Panc1 (cell line): ENCODE measurements at regions not wholly inside any gene's neighbourhood (a gene's known extent, or its start where the extent isn't known, plus 50 kb on each side); places are given as distances from the start of the nearest gene placed in this dataset.

ENCODE experiments used
- ATAC-seq: fragments of 200-7000 bp; cut with Tn5 transposase; 2 replicates; pipeline ENCODE4 v1.9.1; 2020; ENCODE audit warnings: mild to moderate bottlenecking, moderate library complexity
- BruUV-seq: library from RNA; stranded (reverse); fragments of 400-500 nt; replicated peaks from 2 replicates; lab custom pipeline; 2021; lab: Mats Ljungman, UMichigan
- CTCF ChIA-PET: fragments of 300-600 bp; sonication (Branson Sonifier 250); formaldehyde crosslinking; loops from one replicate; lab custom pipeline; 2022; ENCODE audit warnings: antibody characterized with exemption; lab: Charles Lee
- POLR2A ChIA-PET: fragments of 300-600 bp; sonication (Branson Sonifier 250); formaldehyde crosslinking; loops from one replicate; lab custom pipeline; 2022; ENCODE audit warnings: antibody characterized with exemption; lab: Charles Lee
- DNase-seq: peaks from one replicate; pipeline ENCODE4 v3.0.0-alpha.2; 2010; ENCODE audit warnings: low read depth, low spot score
- H3K27ac ChIP-seq: 2 replicates; pipeline ENCODE4 v1.5.1; 2011; ENCODE audit warnings: mild to moderate bottlenecking, low read length, inconsistent platforms
- H3K27me3 ChIP-seq: fragments of 200-500 bp; sonication (Bioruptor generic); 2 replicates; pipeline ENCODE4 v1.6.0; 2014; ENCODE audit warnings: low read length, inconsistent platforms; ENCODE audit not compliant: control insufficient read depth, insufficient read depth
- H3K36me3 ChIP-seq: fragments of 200-500 bp; sonication (Bioruptor generic); 2 replicates; pipeline ENCODE4 v1.5.1; 2014; ENCODE audit warnings: inconsistent platforms, mild to moderate bottlenecking, low read length, moderate library complexity; ENCODE audit not compliant: control insufficient read depth, insufficient read depth
- H3K4me1 ChIP-seq: 2 replicates; pipeline ENCODE4 v1.5.1; 2011; ENCODE audit warnings: inconsistent platforms, mild to moderate bottlenecking, low read length, moderate library complexity; ENCODE audit not compliant: control insufficient read depth, insufficient read depth
- H3K4me3 ChIP-seq, 2 experiments: 2 replicates each; pipeline ENCODE4 v1.5.1; 2011 to 2012; ENCODE audit warnings: low read depth in 2 of 2, low read length in 2 of 2, mild to moderate bottlenecking in 2 of 2, inconsistent platforms in 1 of 2, moderate library complexity in 1 of 2
- H3K9me3 ChIP-seq: fragments of 200-500 bp; sonication (Bioruptor generic); 2 replicates; pipeline ENCODE4 v1.5.1; 2014; ENCODE audit warnings: low read depth, mild to moderate bottlenecking, inconsistent platforms, low read length, moderate library complexity; ENCODE audit not compliant: control insufficient read depth, insufficient read depth
- POLR2AphosphoS5 ChIP-seq: IDR thresholded peaks from 2 replicates; pipeline ENCODE4 v1.6.1; 2012; ENCODE audit warnings: mild to moderate bottlenecking, low read depth, low read length, moderate library complexity
- SIN3A ChIP-seq: IDR thresholded peaks from 2 replicates; pipeline ENCODE4 v1.6.1; 2012; ENCODE audit warnings: low read depth, mild to moderate bottlenecking, low read length, moderate library complexity, borderline replicate concordance; ENCODE audit not compliant: insufficient read depth
- TCF7L2 ChIP-seq: IDR thresholded peaks from 2 replicates; pipeline ENCODE4 v1.6.1; 2011; ENCODE audit warnings: mild to moderate bottlenecking, low read depth, low read length, inconsistent platforms
- in situ Hi-C: cut with HindIII; loops from 2 replicates; pipeline ENCODE4 v1.10.0; 2016; ENCODE audit warnings: low sequenced_read_pairs, low pct_unique_long_range_greater_than_20kb
- intact Hi-C: fragments of 100-400 bp; cut with micrococcal nuclease; formaldehyde crosslinking; loops from one replicate; pipeline ENCODE4 v1.10.0; 2022; ENCODE audit not compliant: unreplicated experiment
- TF ChIP-seq, protein P1 (sequence below): fragments of 450-650 bp; IDR thresholded peaks from 2 replicates; pipeline ENCODE4 v1.5.1; 2017; ENCODE audit warnings: mild to moderate bottlenecking
- TF ChIP-seq, protein P2 (sequence below), 2 experiments: IDR thresholded peaks; 2 replicates each; pipeline ENCODE4 v1.6.1; 2011 to 2012; ENCODE audit warnings: low read depth in 2 of 2, control low read depth in 1 of 2, low read length in 1 of 2, mild to moderate bottlenecking in 1 of 2, moderate library complexity in 1 of 2; ENCODE audit not compliant: insufficient read depth in 1 of 2

DNA sequence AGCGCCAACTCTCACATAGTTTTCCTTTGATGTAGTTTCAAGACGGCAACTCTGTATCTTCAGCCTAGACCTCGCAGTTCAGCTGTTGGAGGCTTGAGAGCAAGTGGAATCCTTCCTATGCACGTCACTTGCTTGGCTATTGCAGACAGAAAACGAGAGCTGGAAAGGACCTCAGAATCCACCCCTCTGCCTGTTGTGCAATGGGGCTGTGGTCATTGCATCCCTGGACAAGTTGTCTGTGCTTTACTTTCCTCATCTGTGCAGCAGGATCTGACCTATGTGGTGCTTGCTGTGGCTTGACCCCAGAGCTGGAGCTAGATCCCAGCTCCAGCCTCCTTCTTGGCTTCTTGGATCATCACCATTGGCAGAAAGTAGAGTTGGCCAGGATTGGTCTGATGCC, 50.0 kb upstream of the IGSF21 start:
- ChIA-PET CTCF (no interaction called here), POLR2A (no interaction called here)
- no TSS peak for BruUV-seq
- no peaks in the 10 kb centered on the region for H3K36me3 ChIP-seq
- no peak for TF ChIP-seq POLR2AphosphoS5
- TF ChIP-seq, protein P1, sequence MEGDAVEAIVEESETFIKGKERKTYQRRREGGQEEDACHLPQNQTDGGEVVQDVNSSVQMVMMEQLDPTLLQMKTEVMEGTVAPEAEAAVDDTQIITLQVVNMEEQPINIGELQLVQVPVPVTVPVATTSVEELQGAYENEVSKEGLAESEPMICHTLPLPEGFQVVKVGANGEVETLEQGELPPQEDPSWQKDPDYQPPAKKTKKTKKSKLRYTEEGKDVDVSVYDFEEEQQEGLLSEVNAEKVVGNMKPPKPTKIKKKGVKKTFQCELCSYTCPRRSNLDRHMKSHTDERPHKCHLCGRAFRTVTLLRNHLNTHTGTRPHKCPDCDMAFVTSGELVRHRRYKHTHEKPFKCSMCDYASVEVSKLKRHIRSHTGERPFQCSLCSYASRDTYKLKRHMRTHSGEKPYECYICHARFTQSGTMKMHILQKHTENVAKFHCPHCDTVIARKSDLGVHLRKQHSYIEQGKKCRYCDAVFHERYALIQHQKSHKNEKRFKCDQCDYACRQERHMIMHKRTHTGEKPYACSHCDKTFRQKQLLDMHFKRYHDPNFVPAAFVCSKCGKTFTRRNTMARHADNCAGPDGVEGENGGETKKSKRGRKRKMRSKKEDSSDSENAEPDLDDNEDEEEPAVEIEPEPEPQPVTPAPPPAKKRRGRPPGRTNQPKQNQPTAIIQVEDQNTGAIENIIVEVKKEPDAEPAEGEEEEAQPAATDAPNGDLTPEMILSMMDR, result no peak
- no peak for TF ChIP-seq SIN3A
- no peak for TF ChIP-seq TCF7L2
- TF ChIP-seq, protein P2, sequence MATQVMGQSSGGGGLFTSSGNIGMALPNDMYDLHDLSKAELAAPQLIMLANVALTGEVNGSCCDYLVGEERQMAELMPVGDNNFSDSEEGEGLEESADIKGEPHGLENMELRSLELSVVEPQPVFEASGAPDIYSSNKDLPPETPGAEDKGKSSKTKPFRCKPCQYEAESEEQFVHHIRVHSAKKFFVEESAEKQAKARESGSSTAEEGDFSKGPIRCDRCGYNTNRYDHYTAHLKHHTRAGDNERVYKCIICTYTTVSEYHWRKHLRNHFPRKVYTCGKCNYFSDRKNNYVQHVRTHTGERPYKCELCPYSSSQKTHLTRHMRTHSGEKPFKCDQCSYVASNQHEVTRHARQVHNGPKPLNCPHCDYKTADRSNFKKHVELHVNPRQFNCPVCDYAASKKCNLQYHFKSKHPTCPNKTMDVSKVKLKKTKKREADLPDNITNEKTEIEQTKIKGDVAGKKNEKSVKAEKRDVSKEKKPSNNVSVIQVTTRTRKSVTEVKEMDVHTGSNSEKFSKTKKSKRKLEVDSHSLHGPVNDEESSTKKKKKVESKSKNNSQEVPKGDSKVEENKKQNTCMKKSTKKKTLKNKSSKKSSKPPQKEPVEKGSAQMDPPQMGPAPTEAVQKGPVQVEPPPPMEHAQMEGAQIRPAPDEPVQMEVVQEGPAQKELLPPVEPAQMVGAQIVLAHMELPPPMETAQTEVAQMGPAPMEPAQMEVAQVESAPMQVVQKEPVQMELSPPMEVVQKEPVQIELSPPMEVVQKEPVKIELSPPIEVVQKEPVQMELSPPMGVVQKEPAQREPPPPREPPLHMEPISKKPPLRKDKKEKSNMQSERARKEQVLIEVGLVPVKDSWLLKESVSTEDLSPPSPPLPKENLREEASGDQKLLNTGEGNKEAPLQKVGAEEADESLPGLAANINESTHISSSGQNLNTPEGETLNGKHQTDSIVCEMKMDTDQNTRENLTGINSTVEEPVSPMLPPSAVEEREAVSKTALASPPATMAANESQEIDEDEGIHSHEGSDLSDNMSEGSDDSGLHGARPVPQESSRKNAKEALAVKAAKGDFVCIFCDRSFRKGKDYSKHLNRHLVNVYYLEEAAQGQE (IDR thresholded peaks at IDR 0.05; ENCODE audit: insufficient read depth in 1 of 2, low read depth in 2 of 2, low read length in 1 of 2), result no peak
- intact Hi-C loops (no loop called here), in situ Hi-C loops (no loop called here)
- peaks cover 6% of the 10 kb centered on the region; the same call in 1 of the 2 replicates for H3K27me3 ChIP-seq
- H3K27ac ChIP-seq, result no peak overlapping the region
- H3K9me3 ChIP-seq, result no peaks in the 10 kb centered on the region
- no peaks in the 10 kb centered on the region for H3K4me1 ChIP-seq
- no peak for DNase-seq
- ATAC-seq, result no peak
- no peak overlapping the region for H3K4me3 ChIP-seq
